IMR-90 (cell line): ENCODE measurements at regions not wholly inside any gene's neighbourhood (a gene's known extent, or its start where the extent isn't known, plus 50 kb on each side); places are given as distances from the start of the nearest gene placed in this dataset.

Source experiments
- ATAC-seq: fragments of 200-7000 bp; cut with Tn5 transposase; 2 replicates; pipeline ENCODE4 v1.9.1; 2020; ENCODE audit warnings: low read depth, mild to moderate bottlenecking, moderate library complexity
- BruUV-seq: library from RNA; stranded (reverse); fragments of 400-500 nt; replicated peaks from 2 replicates; lab custom pipeline; 2021; lab: Mats Ljungman, UMichigan
- CTCF ChIA-PET: fragments of 300-600 bp; formaldehyde crosslinking; extraction: SDS; loops from one replicate; lab custom pipeline; 2021; ENCODE audit warnings: antibody characterized with exemption; lab: Yijun Ruan, JAX
- POLR2A ChIA-PET: fragments of 300-600 bp; sonication (Branson Sonifier 250); formaldehyde crosslinking; loops from one replicate; lab custom pipeline; 2022; ENCODE audit warnings: antibody characterized with exemption; ENCODE audit not compliant: unreplicated experiment; lab: Charles Lee
- DNase-seq: peaks from one replicate; pipeline ENCODE4 v3.0.0; 2013
- H2AFZ ChIP-seq: replicated peaks from 2 replicates; pipeline ENCODE3; 2013; ENCODE audit warnings: low read length, mild to moderate bottlenecking; ENCODE audit not compliant: poor library complexity
- H2AK5ac ChIP-seq: 2 replicates; pipeline ENCODE4 v1.6.1; 2013; ENCODE audit warnings: low read depth, low read length, inconsistent platforms
- H2AK9ac ChIP-seq: replicated peaks from 2 replicates; pipeline ENCODE3; 2013; ENCODE audit warnings: mild to moderate bottlenecking, low read depth, low read length, moderate library complexity; ENCODE audit not compliant: poor library complexity
- H2BK120ac ChIP-seq: 2 replicates; pipeline ENCODE4 v1.6.1; 2013; ENCODE audit warnings: low read depth, low read length, inconsistent platforms
- H2BK15ac ChIP-seq: 3 replicates; pipeline ENCODE4 v1.6.1; 2013; ENCODE audit warnings: low read depth, low read length, inconsistent platforms
- H2BK20ac ChIP-seq: 2 replicates; pipeline ENCODE4 v1.6.1; 2013; ENCODE audit warnings: low read depth, mild to moderate bottlenecking, inconsistent platforms, low read length, moderate library complexity
- H2BK5ac ChIP-seq: 2 replicates; pipeline ENCODE4 v1.6.1; 2013; ENCODE audit warnings: mild to moderate bottlenecking, low read depth, low read length, inconsistent platforms; ENCODE audit not compliant: poor library complexity, severe bottlenecking
- H3K14ac ChIP-seq: replicated peaks from 2 replicates; pipeline ENCODE4 v1.6.1; 2013; ENCODE audit warnings: low read depth, low read length, inconsistent platforms
- H3K18ac ChIP-seq: 2 replicates; pipeline ENCODE4 v1.6.1; 2013; ENCODE audit warnings: low read depth, low read length, control low read depth
- H3K23ac ChIP-seq: 2 replicates; pipeline ENCODE4 v1.6.1; 2013; ENCODE audit warnings: low read depth, low read length, inconsistent platforms
- H3K27ac ChIP-seq: 2 replicates; pipeline ENCODE4 v1.5.1; 2013; ENCODE audit warnings: mild to moderate bottlenecking, control low read depth, low read length; ENCODE audit not compliant: insufficient read depth
- H3K27me3 ChIP-seq: 2 replicates; pipeline ENCODE4 v1.6.1; 2013; ENCODE audit warnings: low read length; ENCODE audit not compliant: control insufficient read depth, insufficient read depth
- H3K36me3 ChIP-seq: 2 replicates; pipeline ENCODE4 v1.6.1; 2013; ENCODE audit warnings: low read length, mixed read lengths; ENCODE audit not compliant: control insufficient read depth, insufficient read depth
- H3K4ac ChIP-seq: 2 replicates; pipeline ENCODE4 v1.6.1; 2013; ENCODE audit warnings: low read depth, low read length, inconsistent platforms
- H3K4me1 ChIP-seq: 2 replicates; pipeline ENCODE4 v1.6.1; 2013; ENCODE audit warnings: low read length, mixed read lengths; ENCODE audit not compliant: control insufficient read depth, insufficient read depth
- H3K4me2 ChIP-seq: 2 replicates; pipeline ENCODE4 v1.6.1; 2013; ENCODE audit warnings: low read depth, mild to moderate bottlenecking, control low read depth, low read length, moderate library complexity
- H3K4me3 ChIP-seq: 2 replicates; pipeline ENCODE4 v1.5.1; 2013; ENCODE audit warnings: low read depth, mild to moderate bottlenecking, control low read depth, low read length, moderate library complexity; ENCODE audit not compliant: insufficient read depth
- H3K56ac ChIP-seq: 2 replicates; pipeline ENCODE4 v1.6.1; 2013; ENCODE audit warnings: low read length, inconsistent platforms; ENCODE audit not compliant: insufficient read depth; ENCODE audit errors: extremely low read depth
- H3K79me1 ChIP-seq, 2 experiments: 2 replicates each; pipeline ENCODE4 v1.6.1; 2013; ENCODE audit warnings: low read length in 2 of 2, inconsistent platforms in 1 of 2, low read depth in 1 of 2
- H3K9ac ChIP-seq: 2 replicates; pipeline ENCODE4 v1.6.1; 2013; ENCODE audit warnings: low read depth, low read length, control low read depth
- H3K9me1 ChIP-seq: 2 replicates; pipeline ENCODE4 v1.6.1; 2013; ENCODE audit warnings: low read length, inconsistent platforms; ENCODE audit not compliant: insufficient read depth
- H3K9me3 ChIP-seq: 2 replicates; pipeline ENCODE4 v1.6.1; 2013; ENCODE audit warnings: low read length; ENCODE audit not compliant: control insufficient read depth, insufficient read depth
- H4K20me1 ChIP-seq: 2 replicates; pipeline ENCODE4 v1.6.1; 2013; ENCODE audit warnings: low read length, inconsistent platforms; ENCODE audit not compliant: insufficient read depth
- H4K5ac ChIP-seq: 2 replicates; pipeline ENCODE4 v1.6.1; 2013; ENCODE audit warnings: mild to moderate bottlenecking, low read depth, low read length, control low read depth
- H4K8ac ChIP-seq, 2 experiments: 2 replicates each; pipeline ENCODE4 v1.6.1; 2013; ENCODE audit warnings: low read depth in 2 of 2, low read length in 2 of 2, control low read depth in 1 of 2, inconsistent platforms in 1 of 2
- H4K91ac ChIP-seq: 2 replicates; pipeline ENCODE4 v1.6.1; 2013; ENCODE audit warnings: low read depth, low read length, inconsistent platforms; ENCODE audit not compliant: insufficient read depth
- BHLHE40 ChIP-seq: fragments of 150-350 bp; IDR thresholded peaks from 2 replicates; pipeline ENCODE4 v1.6.1; 2016; ENCODE audit warnings: mild to moderate bottlenecking, low read depth, low read length
- CEBPB ChIP-seq: IDR thresholded peaks from 2 replicates; pipeline ENCODE4 v1.6.1; 2012; ENCODE audit warnings: low read depth, low read length, improper control_type of control experiment
- CHD1 ChIP-seq: IDR thresholded peaks from 2 replicates; pipeline ENCODE4 v1.6.1; 2012; ENCODE audit warnings: low read depth, low read length, improper control_type of control experiment
- ELK1 ChIP-seq: fragments of 150-350 bp; IDR thresholded peaks from 2 replicates; pipeline ENCODE4 v1.6.1; 2016; ENCODE audit warnings: low read depth, mild to moderate bottlenecking, low read length, moderate library complexity, borderline replicate concordance
- FOS ChIP-seq: fragments of 150-350 bp; IDR thresholded peaks from 2 replicates; pipeline ENCODE4 v1.6.1; 2016; ENCODE audit warnings: low read depth, low read length
- MAFK ChIP-seq: IDR thresholded peaks from 2 replicates; pipeline ENCODE4 v1.6.1; 2012; ENCODE audit warnings: low read depth, low read length, improper control_type of control experiment
- MXI1 ChIP-seq: IDR thresholded peaks from 2 replicates; pipeline ENCODE4 v1.6.1; 2012; ENCODE audit warnings: low read depth, mild to moderate bottlenecking, low read length, moderate library complexity, borderline replicate concordance
- POLR2A ChIP-seq: IDR thresholded peaks from 2 replicates; pipeline ENCODE4 v1.6.1; 2012; ENCODE audit warnings: mild to moderate bottlenecking, low read depth, low read length
- RAD21 ChIP-seq: IDR thresholded peaks from 2 replicates; pipeline ENCODE4 v1.6.1; 2012; ENCODE audit warnings: low read length, improper control_type of control experiment
- RCOR1 ChIP-seq: IDR thresholded peaks from 2 replicates; pipeline ENCODE4 v1.6.1; 2012; ENCODE audit warnings: mild to moderate bottlenecking, low read length, improper control_type of control experiment; ENCODE audit not compliant: insufficient replicate concordance
- USF2 ChIP-seq: fragments of 150-350 bp; IDR thresholded peaks from 2 replicates; pipeline ENCODE4 v1.6.1; 2017; ENCODE audit warnings: mild to moderate bottlenecking, antibody characterized with exemption, low read length, low read depth
- WGBS, 2 experiments: methylation state at CpG; one replicate each; pipeline versions ENCODE4 v1.1.5 to v1.1.7; 2013; ENCODE audit warnings: missing lambda C conversion rate in 2 of 2; ENCODE audit not compliant: insufficient read length in 1 of 2; ENCODE audit errors: extremely low coverage in 2 of 2; 5-methylcytosine and 5-hydroxymethylcytosine counted together
- dilution Hi-C: fragments of 300-500 bp; cut with HindIII; formaldehyde crosslinking; loops from one replicate; pipeline ENCODE4 v1.14.3; 2018; ENCODE audit warnings: low sequenced_read_pairs; ENCODE audit not compliant: unreplicated experiment
- in situ Hi-C: fragments of 300-500 bp; cut with MboI; formaldehyde crosslinking; loops from 3 replicates; pipeline ENCODE4 v1.14.3; 2019; ENCODE audit warnings: low sequenced_read_pairs, inconsistent platforms, mixed read lengths
- intact Hi-C: fragments of 100-400 bp; cut with micrococcal nuclease; formaldehyde crosslinking; loops from 2 replicates; pipeline ENCODE4 v1.10.0; 2022

GRCh38 chr20:63119121-63119962 lies 96.6 kb downstream of the YTHDF1 start:
- DNase-seq (no peak), ATAC-seq (no peak)
- H2AK5ac ChIP-seq, result no peak overlapping the region
- TF ChIP-seq MAFK (no peak), BHLHE40 (no peak), ELK1 (no peak), CHD1 (no peak), RCOR1 (no peak), CEBPB (no peak), RAD21 (no peak), MXI1 (no peak), USF2 (no peak), POLR2A (no peak), FOS (no peak)
- H3K36me3 ChIP-seq, result no peaks in the 10 kb centered on the region
- H2AFZ ChIP-seq, result no peak overlapping the region
- no peak overlapping the region for H4K8ac ChIP-seq
- H2BK5ac ChIP-seq, result no peak overlapping the region
- H2BK15ac ChIP-seq, result no peak overlapping the region
- POLR2A ChIA-PET, result no interaction called here
- BruUV-seq, result no TSS peak
- H4K91ac ChIP-seq, result no peak overlapping the region
- H3K9me1 ChIP-seq, result no peaks in the 10 kb centered on the region
- H4K5ac ChIP-seq, result no peak overlapping the region
- CTCF ChIA-PET, result no interaction called here
- no peak overlapping the region for H3K27ac ChIP-seq
- H3K4ac ChIP-seq, result no peak overlapping the region
- H3K4me2 ChIP-seq, result no peak overlapping the region
- WGBS, 2 experiments, result 52% methylated on average over 9 of the region's 23 CpGs; no CpG with 5 or more reads in 1 of the 2 experiments
- H2BK20ac ChIP-seq, result no peak overlapping the region
- no peak overlapping the region for H3K4me3 ChIP-seq
- H3K27me3 ChIP-seq, result peaks cover 11% of the 10 kb centered on the region
- intact Hi-C loops, result no loop called here
- dilution Hi-C loops, result no loop called here
- no peak overlapping the region for H3K56ac ChIP-seq
- H3K18ac ChIP-seq, result no peak overlapping the region
- no peaks in the 10 kb centered on the region for H4K20me1 ChIP-seq
- no peak overlapping the region for H3K23ac ChIP-seq
- no peaks in the 10 kb centered on the region for H3K79me1 ChIP-seq
- in situ Hi-C loops, result no loop called here
- H3K4me1 ChIP-seq, result no peaks in the 10 kb centered on the region
- peaks cover 3% of the 10 kb centered on the region; the same call in 1 of the 2 replicates for H3K9me3 ChIP-seq
- H3K9ac ChIP-seq, result no peak overlapping the region
- no peak overlapping the region for H2BK120ac ChIP-seq
- H3K14ac ChIP-seq, result no peak overlapping the region
- no peak overlapping the region for H2AK9ac ChIP-seq
